CD14-positive monocyte (primary cell): ENCODE measurements at regions not wholly inside any gene's neighbourhood (a gene's known extent, or its start where the extent isn't known, plus 50 kb on each side); places are given as distances from the start of the nearest gene placed in this dataset.

ENCODE experiments used
- DNase-seq, 3 donors: peaks; one replicate each; pipeline ENCODE4 v3.0.0-alpha.2; 2011 to 2022
- H2AFZ ChIP-seq: 2 replicates; pipeline ENCODE4 v1.6.0; 2012; ENCODE audit warnings: mild to moderate bottlenecking, low read depth, low read length, inconsistent platforms; ENCODE audit not compliant: insufficient read depth, poor library complexity, severe bottlenecking
- H3K27ac ChIP-seq, 2 donors: 1 replicate in 1 of 2; 2 replicates in 1 of 2; pipeline ENCODE4 v1.5.1; 2012 to 2013; ENCODE audit warnings: low read length in 2 of 2, control low read depth in 1 of 2, inconsistent platforms in 1 of 2, low read depth in 1 of 2, mild to moderate bottlenecking in 1 of 2
- H3K27me3 ChIP-seq, 2 donors: one replicate each; pipeline versions ENCODE4 v1.6.0 to v1.6.1; 2011 to 2013; ENCODE audit warnings: low read length in 2 of 2; ENCODE audit not compliant: control insufficient read depth in 2 of 2, insufficient read depth in 2 of 2
- H3K36me3 ChIP-seq, 2 donors: replicated peaks in 1 of 2; 1 replicate in 1 of 2; 2 replicates in 1 of 2; pipeline versions ENCODE4 v1.5.1 to v1.6.1; 2012 to 2013; ENCODE audit warnings: low read length in 2 of 2, control low read depth in 1 of 2, inconsistent platforms in 1 of 2, mild to moderate bottlenecking in 1 of 2; ENCODE audit not compliant: insufficient read depth in 2 of 2, control insufficient read depth in 1 of 2
- H3K4me1 ChIP-seq, 2 donors: 1 replicate in 1 of 2; 2 replicates in 1 of 2; pipeline versions ENCODE4 v1.5.1 to v1.6.1; 2012 to 2013; ENCODE audit warnings: low read length in 2 of 2, control low read depth in 1 of 2, inconsistent platforms in 1 of 2, mild to moderate bottlenecking in 1 of 2, moderate library complexity in 1 of 2; ENCODE audit not compliant: insufficient read depth in 2 of 2, control insufficient read depth in 1 of 2
- H3K4me2 ChIP-seq: replicated peaks from 2 replicates; pipeline ENCODE3; 2012; ENCODE audit warnings: low read length, moderate library complexity, mild to moderate bottlenecking; ENCODE audit not compliant: poor library complexity, severe bottlenecking; ENCODE audit errors: extremely low read depth
- H3K4me3 ChIP-seq, 3 experiments: fragments of 200-600 bp in 1 of 3; sonication (generic) in 1 of 3; replicated peaks in 1 of 3; 1 replicate in 2 of 3; 2 replicates in 1 of 3; pipeline ENCODE4 v1.5.1; 2011 to 2013; ENCODE audit warnings: low read length in 3 of 3, mild to moderate bottlenecking in 3 of 3, control low read depth in 2 of 3, low read depth in 2 of 3, inconsistent platforms in 1 of 3, moderate library complexity in 1 of 3
- H3K79me2 ChIP-seq: 2 replicates; pipeline ENCODE4 v1.6.0; 2012; ENCODE audit warnings: mild to moderate bottlenecking, control low read depth, inconsistent platforms, low read length, moderate library complexity; ENCODE audit not compliant: insufficient read depth
- H3K9ac ChIP-seq: 2 replicates; pipeline ENCODE4 v1.6.0; 2017; ENCODE audit warnings: low read length, mild to moderate bottlenecking; ENCODE audit not compliant: insufficient read depth, poor library complexity, severe bottlenecking
- H3K9me3 ChIP-seq, 2 donors: replicated peaks in 1 of 2; 1 replicate in 1 of 2; 2 replicates in 1 of 2; pipeline versions ENCODE4 v1.5.1 to v1.6.1; 2012 to 2013; ENCODE audit warnings: low read length in 2 of 2, control low read depth in 1 of 2; ENCODE audit not compliant: control insufficient read depth in 1 of 2, insufficient read depth in 1 of 2
- H4K20me1 ChIP-seq: 2 replicates; pipeline ENCODE4 v1.6.0; 2012; ENCODE audit warnings: mild to moderate bottlenecking, low read length, control low read depth, moderate library complexity; ENCODE audit not compliant: insufficient read depth
- H3K27ac Mint-ChIP-seq, 7 donors: one replicate each; pipeline ENCODE4 v1.8.0; 2020; ENCODE audit warnings: mild to moderate bottlenecking in 7 of 7, mixed read lengths in 7 of 7, moderate library complexity in 6 of 7, inconsistent platforms in 2 of 7
- H3K27me3 Mint-ChIP-seq, 3 donors: one replicate each; pipeline ENCODE4 v1.8.0; 2021 to 2022; ENCODE audit warnings: low read depth in 3 of 3, mild to moderate bottlenecking in 3 of 3, mixed read lengths in 3 of 3, moderate library complexity in 3 of 3, inconsistent platforms in 1 of 3
- H3K36me3 Mint-ChIP-seq, 2 donors: one replicate each; pipeline ENCODE4 v1.8.0; 2020; ENCODE audit warnings: mixed read lengths in 2 of 2, inconsistent platforms in 1 of 2, mild to moderate bottlenecking in 1 of 2
- H3K4me1 Mint-ChIP-seq: one replicate; pipeline ENCODE4 v1.8.0; 2020; ENCODE audit warnings: mild to moderate bottlenecking, mixed read lengths
- H3K4me3 Mint-ChIP-seq, 2 donors: one replicate each; pipeline ENCODE4 v1.8.0; 2020; ENCODE audit warnings: mild to moderate bottlenecking in 2 of 2, mixed read lengths in 2 of 2, moderate library complexity in 1 of 2
- H3K9me3 Mint-ChIP-seq, 7 donors: one replicate each; pipeline ENCODE4 v1.8.0; 2020 to 2022; ENCODE audit warnings: mixed read lengths in 7 of 7, mild to moderate bottlenecking in 6 of 7, moderate library complexity in 6 of 7, inconsistent platforms in 2 of 7
- intact Hi-C, 2 donors: fragments of 100-400 bp; cut with micrococcal nuclease; formaldehyde crosslinking; loops; one replicate each; pipeline versions ENCODE4 v1.15.0 to v1.15.1; 2023
- TF ChIP-seq, protein P1 (sequence below): fragments of 200-600 bp; IDR thresholded peaks from one replicate; pipeline ENCODE4 v1.8.0; 2022; ENCODE audit warnings: antibody characterized with exemption, mild to moderate bottlenecking

DNA sequence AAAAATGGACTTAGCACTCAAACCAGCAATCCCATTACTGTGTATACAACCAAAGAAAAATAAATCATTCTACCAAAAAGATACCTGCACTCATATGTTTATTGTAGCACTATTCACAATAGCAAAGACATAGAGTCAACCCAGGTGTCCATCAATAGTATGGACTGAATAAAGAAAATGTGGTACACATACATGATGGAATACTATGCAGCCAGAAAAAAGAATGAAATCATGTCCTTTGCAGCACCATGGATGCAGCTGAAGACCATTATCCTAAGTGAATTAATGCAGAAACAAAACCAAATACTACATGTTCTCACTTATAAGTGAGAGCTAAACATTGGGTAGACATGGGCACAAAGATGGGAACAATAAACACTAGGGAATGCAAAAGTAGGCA, 236.8 kb upstream of the POU5F2 start:
- Mint-ChIP-seq H3K9me3 (peaks cover 18 to 36% (median 24%) of the 10 kb centered on the region in 7 donors), H3K27me3 (no peaks in the 10 kb centered on the region), H3K36me3 (peaks cover 14 to 23% of the 10 kb centered on the region in 2 donors), H3K27ac (no peak overlapping the region), H3K4me3 (no peak overlapping the region), H3K4me1 (no peaks in the 10 kb centered on the region)
- Histone ChIP-seq H3K4me2 (no peak overlapping the region), H3K4me3 (no peak overlapping the region), H3K9me3 (peaks cover 5 to 42% of the 10 kb centered on the region in 2 donors), H3K9ac (no peak overlapping the region), H3K4me1 (no peaks in the 10 kb centered on the region), H3K36me3 (peaks cover 0 to 4% of the 10 kb centered on the region in 2 donors), H4K20me1 (no peaks in the 10 kb centered on the region), H3K27ac (no peak overlapping the region), H3K79me2 (no peaks in the 10 kb centered on the region), H3K27me3 (no peaks in the 10 kb centered on the region), H2AFZ (no peak overlapping the region)
- intact Hi-C loops, result no loop called here
- no peak for DNase-seq
- TF ChIP-seq, protein P1, sequence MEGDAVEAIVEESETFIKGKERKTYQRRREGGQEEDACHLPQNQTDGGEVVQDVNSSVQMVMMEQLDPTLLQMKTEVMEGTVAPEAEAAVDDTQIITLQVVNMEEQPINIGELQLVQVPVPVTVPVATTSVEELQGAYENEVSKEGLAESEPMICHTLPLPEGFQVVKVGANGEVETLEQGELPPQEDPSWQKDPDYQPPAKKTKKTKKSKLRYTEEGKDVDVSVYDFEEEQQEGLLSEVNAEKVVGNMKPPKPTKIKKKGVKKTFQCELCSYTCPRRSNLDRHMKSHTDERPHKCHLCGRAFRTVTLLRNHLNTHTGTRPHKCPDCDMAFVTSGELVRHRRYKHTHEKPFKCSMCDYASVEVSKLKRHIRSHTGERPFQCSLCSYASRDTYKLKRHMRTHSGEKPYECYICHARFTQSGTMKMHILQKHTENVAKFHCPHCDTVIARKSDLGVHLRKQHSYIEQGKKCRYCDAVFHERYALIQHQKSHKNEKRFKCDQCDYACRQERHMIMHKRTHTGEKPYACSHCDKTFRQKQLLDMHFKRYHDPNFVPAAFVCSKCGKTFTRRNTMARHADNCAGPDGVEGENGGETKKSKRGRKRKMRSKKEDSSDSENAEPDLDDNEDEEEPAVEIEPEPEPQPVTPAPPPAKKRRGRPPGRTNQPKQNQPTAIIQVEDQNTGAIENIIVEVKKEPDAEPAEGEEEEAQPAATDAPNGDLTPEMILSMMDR, result no peak

DNA sequence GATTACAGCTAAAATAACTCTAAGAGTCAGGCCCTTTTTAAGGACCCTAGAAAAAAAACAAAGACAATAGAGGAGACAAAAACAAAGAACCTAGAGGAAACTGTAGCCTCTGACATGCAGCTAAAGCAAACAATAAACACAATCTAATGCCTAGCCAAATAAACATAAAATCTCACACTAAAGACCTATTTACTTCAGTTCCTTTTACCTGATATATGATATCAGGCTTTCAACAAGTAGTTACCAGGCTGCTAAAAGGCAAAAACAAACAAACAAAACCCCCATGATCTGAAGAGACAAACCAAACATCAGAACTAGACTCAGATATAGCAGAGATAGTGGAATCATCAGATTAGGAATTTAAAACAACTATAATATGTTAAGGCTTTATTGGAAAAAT, 226.5 kb upstream of the POU5F2 start:
- Histone ChIP-seq H3K4me1 (no peaks in the 10 kb centered on the region), H3K9me3 (peaks cover 0 to 10% of the 10 kb centered on the region in 2 donors), H3K4me3 (no peak overlapping the region), H3K36me3 (peaks cover 0 to 7% of the 10 kb centered on the region in 2 donors), H4K20me1 (no peaks in the 10 kb centered on the region), H3K79me2 (no peaks in the 10 kb centered on the region), H3K27me3 (no peaks in the 10 kb centered on the region), H2AFZ (no peak overlapping the region), H3K27ac (no peak overlapping the region), H3K9ac (no peak overlapping the region), H3K4me2 (no peak overlapping the region)
- intact Hi-C loops, result no loop called here
- no peaks in the 10 kb centered on the region for H3K27me3 Mint-ChIP-seq
- H3K4me1 Mint-ChIP-seq, result peaks cover 4% of the 10 kb centered on the region
- TF ChIP-seq, protein P1, result no peak
- peaks cover 1 to 14% (median 4%) of the 10 kb centered on the region in 7 donors for H3K9me3 Mint-ChIP-seq
- no peak for DNase-seq
- peaks cover 13 to 26% of the 10 kb centered on the region in 2 donors for H3K36me3 Mint-ChIP-seq
- H3K27ac Mint-ChIP-seq, result no peak overlapping the region
- H3K4me3 Mint-ChIP-seq, result no peak overlapping the region
